GM18867 (cell line): ENCODE measurements at regions not wholly inside any gene's neighbourhood (a gene's known extent, or its start where the extent isn't known, plus 50 kb on each side); places are given as distances from the start of the nearest gene placed in this dataset.
"Not testable (repeated sequence)": the region's sequence is repeated elsewhere in the genome, so short reads cannot be mapped to it uniquely, and the experiment has no call there.

ENCODE experiments used
- ATAC-seq: cut with Tn5 transposase; IDR thresholded peaks from one replicate; pipeline ENCODE4 v1.9.1; 2021; ENCODE audit warnings: mild to moderate bottlenecking, moderate library complexity; ENCODE audit not compliant: unreplicated experiment

DNA sequence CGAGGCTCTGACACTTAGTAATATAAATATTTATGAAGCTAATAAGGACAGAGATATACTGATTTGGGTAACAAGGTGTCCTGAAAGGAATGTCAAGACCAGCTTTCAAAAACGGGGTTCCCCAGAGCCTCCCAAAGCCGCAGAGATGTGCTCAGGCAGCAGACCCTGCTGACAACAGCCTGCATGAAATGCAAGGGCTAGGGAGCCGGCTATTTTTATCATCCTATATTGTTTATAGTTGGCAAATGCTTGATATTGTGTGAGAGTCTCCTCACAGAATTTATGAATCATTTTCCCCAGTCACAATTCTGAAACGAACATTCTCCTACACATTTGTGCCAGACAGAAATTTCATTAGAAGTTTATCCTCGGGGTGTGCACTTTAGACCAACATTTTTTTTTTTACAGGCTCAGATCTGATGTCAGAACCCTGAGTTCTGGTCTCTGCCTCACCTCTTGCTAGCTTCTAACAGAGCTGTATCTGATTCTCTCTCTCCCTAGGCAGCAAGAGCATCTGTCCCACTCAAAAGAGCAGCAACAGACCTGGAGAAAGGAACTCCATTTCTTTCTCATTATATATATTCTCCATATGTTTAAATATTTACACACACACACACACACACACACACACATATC lies 302.3 kb upstream of the PLD5 start:
- ATAC-seq = no peak

DNA sequence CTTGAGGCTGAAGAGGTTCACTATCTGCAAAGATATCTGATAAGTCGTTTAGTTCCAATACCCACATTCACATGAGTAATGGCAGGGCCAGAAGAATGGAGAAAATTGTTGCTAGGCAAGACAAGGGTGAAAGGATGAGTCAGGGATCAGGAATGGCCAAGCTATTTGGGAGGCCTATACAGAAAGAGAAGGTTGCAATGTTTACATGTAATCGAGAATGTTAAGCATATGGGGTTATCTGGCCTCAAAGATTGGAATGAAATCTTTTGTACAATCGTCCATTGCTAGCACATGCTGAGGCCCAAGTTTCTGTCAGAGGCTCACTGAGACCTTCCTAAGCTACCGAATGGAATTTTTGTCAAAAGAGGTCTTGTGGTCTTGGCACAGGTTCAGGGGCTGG lies 299.9 kb upstream of the PLD5 start:
- no peak for ATAC-seq

DNA sequence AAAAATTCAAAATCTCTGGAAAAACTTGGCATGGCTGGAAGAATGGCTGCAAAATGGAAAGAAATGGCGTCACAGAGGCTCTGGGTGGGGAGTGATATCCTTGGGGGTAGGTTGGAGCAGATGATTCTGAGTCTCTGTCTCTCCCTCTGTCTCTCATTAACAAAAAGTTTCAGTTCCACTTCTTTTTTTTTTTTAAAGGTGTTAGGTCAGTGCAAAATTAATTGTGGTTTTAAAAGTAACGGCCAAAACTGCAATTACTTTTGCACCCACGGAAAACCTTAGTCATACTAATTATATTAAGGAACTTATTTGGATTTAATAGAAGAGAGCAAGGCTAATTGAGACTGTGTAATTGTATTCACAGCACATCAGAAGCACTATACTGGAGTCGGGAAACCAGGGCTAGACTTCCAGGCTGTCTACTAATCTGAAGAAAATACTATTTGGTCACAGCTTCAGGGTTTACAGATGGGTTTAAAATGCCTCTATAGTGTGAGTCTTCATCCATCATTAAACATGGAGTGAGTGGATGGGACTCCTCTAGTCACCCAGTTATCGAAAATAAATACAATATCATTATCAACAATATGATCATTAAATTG lies 289.1 kb upstream of the PLD5 start:
- ATAC-seq = peak; percentile 97

DNA sequence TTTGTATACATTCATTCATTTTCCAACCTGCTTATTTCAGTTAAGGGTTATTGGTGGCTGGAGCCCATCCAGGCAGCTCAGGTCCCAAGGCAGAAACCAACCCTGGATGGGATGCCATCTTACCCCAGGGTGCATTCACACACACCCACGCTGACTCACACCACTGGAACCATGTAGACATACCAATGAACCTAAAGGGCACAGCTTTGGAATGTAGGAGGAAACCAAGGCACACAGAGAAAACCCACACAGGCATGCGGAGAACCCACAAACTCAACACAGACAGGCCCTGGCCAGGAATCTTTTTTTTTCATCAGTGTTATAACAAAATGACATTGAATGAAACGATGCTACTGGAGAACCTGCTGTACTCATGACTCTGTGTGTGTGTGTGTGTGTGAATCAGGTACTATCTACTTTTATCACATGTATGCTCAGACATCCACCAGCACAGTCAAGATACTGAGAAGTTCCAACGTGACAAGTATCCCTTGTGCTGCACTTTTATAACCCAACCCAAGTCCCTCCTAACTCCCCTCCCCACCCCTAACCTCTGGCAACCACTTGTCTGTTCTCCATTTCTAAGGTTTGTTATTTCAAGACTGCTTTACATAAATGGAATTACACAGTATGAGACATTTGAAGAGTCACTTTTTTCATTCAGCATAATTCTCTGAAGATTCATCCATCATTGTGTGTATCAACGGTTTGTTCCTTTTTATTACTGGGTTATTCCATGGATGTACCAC lies 286.8 kb upstream of the PLD5 start:
- no peak for ATAC-seq

DNA sequence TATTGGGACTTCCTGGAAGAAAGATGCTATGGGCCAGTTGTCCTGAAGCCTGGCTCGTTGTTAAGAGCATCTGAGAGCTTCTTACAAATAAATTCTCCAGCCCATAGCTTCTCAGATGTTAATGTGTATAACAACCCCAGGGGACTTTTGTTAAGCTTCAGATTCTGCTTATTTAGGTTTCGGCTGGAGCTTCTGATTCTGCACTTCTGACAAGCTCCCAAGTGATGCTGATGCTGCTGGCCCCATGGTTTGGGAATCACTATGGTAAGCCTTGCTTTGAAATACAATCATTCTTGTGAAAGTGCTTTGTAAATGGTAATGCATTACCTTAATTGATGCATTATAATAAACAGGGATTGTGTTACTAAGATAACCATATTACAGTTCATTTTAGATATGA lies 281.8 kb upstream of the PLD5 start:
- no peak for ATAC-seq

DNA sequence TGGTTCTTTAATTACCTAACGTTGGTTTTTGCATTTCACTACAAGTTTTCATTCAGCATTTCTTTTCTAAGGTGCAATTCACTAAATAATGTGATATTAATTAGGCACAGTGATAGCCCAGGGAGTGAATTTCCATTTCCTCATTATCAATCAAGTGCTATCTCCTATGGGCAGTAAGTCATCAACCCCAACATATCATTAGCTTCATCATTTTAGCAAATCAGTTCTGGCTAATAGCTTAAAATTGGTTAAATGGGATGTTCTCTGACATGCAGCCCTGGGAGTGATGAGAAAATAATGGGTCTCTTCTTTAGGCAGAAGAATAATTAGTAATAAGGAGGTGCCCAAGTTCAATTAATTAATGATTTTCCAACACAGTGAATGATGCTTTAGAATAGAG lies 280.9 kb upstream of the PLD5 start:
- ATAC-seq = not testable (repeated sequence)

DNA sequence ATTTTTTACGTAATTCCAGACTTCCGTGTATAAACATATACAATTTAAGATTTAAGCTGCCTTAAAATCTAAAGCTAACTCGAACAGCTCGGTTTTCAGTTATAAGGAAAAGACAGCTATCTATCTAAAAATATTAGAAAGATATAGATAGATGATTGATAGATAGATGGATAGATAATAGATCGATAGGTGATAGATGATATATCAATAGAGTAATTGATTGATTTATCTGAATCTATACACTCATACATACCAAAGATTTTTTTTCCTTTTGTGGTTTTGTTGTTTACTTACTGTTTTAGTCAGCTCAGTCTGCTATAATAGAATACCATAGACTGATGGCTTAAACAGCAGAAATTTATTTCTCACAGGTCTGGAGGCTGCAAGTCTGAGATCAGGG lies 278.5 kb upstream of the PLD5 start:
- no peak for ATAC-seq

DNA sequence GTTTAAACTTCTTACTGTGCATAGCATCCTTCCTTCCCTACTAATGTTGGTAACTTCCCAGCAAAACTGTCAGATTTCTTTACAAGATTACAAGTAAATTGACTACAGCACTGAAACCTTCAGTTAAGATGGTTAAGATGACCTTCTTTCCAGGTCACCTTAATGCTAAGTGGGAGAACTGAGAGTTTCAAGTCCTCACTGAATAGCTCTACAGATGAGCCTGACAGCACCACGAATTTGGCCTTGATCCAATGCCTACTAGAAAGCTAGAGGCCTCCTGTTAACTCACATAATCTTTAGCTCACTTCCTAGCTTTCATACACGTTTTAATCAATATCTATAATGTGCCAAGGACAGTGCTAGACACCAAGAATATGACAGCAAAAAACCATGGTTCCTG lies 276.0 kb upstream of the PLD5 start:
- ATAC-seq = peak; percentile 67

DNA sequence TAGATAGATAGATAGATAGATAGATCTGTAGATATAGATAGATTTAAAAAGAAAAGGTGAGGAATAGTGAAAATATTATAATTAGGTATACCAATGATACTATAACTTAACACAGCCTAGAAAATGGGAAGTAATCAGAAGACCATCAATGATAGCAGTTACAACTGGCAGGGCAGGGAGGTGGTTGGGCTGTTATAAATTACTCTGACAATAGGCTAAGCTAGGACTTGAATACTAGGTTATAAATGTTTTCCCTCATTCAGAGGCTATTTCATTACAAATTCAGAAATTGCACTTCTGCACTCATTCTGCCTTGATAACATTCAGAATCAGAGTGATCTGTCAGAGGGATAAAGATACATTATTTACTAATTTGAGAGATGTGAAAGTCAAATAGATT lies 273.4 kb upstream of the PLD5 start:
- ATAC-seq = no peak

DNA sequence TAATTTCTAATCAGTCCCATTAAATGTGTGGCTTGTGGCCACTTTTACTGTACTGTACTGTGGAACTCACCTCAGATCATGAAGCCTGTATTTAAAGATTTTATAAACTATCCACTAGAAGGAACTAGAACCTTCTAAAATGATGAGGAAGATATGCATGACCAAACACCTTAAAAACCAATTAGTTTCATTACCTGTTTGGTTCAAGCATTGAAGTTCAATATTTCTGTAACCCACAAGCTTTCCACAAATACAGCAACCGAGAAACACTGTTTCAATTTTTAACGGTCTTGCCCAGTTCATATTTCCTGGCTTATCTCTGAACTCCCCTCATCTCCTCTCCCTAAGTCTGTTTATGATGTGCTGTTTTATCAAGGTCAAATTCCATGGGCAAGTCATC lies 264.3 kb upstream of the PLD5 start:
- peak; percentile 93 for ATAC-seq

DNA sequence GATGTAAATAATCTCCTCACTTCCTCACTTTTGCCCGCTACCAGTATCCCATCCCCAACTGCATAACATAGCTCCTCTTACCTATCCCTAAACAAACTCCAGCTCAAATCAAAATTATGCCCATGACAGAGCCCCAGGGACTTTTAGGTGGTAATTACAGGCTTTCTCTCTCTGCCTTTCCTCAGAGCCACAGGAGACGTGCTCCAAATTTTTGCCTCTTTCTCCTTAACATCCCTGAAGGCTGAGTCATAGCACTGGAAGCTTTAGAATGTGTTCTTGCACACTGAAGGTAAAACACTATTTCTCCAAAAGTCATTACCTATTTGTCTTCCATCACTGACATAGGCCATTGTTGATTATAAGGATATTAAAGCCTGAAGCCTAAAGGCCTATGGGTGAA lies 263.5 kb upstream of the PLD5 start:
- no peak for ATAC-seq

DNA sequence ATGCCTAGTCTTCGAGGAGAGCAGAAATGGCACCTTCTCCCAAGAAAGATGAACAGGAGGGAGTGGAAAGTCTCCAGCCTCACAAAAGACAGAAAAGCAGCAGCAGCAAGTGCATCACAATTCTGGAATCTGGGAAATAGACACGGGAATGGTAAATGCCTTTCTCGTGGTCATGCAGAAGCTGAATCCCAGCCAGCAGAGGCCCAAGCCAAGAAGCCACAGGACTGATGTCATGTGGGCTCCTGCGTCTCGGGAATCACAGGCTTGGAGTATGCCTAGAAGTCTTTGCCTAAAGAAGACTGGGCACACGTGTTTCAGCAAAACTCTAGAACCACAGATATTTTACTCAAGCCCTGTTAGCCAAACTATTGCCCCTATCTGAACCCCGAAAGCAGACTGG lies 260.3 kb upstream of the PLD5 start:
- ATAC-seq = no peak

DNA sequence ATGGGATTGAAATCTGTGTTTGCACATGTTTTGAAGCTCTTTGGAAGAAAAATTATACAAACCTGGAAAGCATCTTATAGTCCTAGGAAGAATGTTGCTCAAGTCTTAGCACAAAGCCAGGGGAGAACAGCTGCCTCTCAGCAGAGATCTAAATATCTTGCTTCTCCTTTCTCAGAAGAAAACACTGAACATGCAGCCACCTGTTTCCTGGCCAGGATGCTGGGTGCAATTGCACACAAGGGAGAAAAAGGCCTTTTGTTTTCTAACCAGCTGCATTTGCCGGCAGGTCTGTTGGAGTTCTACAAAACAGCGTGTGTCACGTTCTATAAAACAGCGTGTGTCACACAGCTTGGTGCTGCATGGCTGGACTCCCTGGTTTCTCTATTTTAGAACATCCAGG lies 259.6 kb upstream of the PLD5 start:
- ATAC-seq = peak; percentile 59

DNA sequence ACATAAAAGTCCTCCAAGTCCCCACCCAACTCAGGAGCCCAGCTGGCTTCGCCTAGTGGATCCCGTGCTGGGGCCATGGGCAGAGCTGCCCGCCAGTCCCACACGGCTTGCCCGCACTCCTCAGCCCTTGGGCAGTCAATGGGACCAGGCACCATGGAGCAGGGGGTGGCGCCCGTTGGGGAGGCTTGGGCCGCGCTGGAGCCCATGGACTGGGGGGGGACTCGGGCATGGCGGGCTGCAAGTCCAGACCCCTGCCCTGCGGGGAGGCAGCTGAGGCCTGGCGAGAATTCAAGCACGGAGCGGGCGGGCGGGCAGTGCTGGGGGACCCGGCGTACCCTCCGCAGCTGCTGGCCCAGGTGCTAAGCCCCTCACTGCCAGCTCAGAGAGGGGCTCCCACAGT lies 249.8 kb upstream of the PLD5 start:
- ATAC-seq = no peak

DNA sequence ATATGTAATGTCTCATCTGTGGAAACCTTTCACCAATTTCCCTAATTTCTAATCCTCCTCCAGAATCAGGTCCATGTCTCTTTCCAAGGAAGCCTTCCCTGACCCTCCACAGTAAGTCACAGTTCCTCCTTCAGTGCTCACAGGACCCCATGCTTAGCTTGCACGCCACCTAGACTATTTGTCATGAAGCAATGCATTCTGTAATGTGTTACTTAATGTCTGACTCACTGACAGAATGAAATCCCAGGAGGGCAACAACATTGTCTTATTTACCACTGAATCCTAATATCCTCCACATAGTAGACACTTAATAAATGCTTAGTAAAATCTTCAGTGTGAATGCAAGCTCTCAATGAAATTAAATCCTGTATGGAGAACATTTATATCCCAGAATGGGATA lies 245.9 kb upstream of the PLD5 start:
- ATAC-seq = no peak

DNA sequence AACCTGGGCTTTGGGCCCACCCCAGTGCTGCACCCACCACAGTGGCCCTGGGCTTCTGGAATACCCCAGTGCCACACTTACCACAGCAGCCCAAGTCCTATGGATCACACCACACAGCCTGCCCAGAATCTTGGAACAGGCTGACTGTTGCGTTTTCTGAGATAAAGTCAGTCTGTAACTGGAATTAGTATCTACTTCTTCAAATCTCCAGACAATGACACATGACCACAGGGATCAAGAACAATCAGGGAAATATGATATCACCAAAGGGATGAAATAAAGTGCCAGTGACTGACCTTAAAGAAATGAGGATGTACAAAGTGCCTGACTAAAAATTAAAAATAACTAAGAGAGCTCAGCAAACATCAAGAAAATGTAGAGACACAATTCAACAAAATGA lies 239.7 kb upstream of the PLD5 start:
- no peak for ATAC-seq

DNA sequence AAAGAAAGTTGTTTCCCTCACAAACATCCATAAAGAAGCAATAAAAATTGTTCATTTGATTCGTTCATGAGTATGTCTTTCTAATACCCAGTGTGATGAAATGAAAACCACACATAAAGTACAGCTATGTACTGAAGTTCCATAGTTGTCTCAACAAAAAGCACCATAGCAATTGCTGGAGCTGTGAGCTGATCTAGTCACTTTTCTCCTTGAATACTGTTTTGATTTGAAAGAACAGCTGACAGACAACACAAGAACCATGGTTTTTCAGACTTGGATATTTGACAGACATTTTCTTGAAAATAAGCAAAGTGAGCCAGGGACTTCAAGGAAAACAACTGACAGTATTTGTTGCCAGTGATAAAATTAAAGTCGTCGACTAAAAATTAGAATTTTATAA lies 237.1 kb upstream of the PLD5 start:
- ATAC-seq = no peak

DNA sequence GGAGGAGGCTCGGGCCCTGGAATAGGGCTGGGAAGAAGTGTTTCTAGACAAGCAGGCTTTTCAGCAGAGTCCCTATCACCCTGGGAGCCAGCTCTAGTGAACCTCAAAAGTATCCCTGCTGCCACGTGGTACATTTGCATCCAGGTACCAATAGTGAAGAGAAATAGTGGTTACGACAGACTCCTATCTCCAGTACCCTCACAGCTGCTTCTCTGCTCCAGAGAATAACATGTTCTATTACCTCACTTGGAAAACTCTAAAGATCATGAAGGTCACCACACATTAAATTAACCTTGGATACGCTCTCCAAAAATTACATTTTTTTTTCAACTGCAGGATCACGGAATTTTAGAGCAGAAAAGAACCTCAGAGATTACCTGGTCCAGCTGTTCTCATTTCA lies 230.4 kb upstream of the PLD5 start:
- ATAC-seq = no peak

DNA sequence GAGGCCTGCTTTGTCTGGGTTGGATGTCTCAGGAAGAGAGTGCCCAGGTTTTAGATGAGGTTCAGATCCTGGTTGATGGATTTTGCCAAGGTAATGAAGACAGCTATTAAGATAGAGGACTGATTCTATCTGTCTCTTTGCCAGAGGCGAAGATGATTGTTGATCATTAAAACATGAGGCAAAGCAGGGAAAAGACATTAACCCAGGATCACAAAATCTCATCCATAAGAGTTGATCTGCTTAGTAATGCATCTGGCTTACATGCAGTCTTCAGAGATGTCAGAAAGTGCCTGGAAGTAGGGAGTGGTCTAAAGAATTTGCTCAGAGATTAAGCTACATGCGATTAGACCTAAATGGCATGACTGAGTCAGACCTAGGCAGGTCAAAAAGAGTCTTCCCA lies 229.6 kb upstream of the PLD5 start:
- ATAC-seq = no peak

DNA sequence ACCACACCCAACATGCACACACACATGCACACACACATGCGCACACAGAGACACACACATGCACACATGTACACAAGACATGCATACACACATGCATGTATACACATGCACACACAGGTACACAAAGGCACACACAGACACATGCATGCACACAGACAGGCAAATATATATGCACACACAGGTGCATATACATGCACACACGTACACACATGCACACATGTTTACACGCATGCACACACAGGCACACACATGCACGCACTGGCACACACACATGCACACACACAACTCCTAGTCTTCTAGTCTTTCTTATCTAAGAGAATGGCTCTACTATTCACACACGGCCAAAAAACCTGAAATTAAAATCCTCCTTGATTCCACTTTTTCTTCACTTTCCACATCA lies 222.7 kb upstream of the PLD5 start:
- ATAC-seq = no peak

DNA sequence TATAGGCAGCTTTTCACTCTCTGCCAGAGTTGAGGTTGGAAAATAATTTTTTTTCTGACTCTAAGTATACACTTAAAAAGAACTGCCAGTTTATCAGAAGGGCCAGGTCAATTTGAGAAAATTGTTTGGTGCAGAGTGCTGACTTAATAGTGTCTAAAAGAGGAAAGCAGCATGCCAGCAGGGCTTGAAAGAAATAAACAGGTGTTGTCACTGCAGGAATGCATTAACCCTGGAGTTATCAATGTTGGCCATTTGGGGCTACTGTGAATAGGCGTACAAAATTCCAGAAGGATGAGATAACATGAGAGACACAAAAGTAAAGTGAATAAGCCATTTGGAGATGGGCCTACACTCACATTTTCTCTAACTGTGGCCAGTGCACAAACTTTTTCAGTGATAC lies 220.6 kb upstream of the PLD5 start:
- ATAC-seq = no peak

DNA sequence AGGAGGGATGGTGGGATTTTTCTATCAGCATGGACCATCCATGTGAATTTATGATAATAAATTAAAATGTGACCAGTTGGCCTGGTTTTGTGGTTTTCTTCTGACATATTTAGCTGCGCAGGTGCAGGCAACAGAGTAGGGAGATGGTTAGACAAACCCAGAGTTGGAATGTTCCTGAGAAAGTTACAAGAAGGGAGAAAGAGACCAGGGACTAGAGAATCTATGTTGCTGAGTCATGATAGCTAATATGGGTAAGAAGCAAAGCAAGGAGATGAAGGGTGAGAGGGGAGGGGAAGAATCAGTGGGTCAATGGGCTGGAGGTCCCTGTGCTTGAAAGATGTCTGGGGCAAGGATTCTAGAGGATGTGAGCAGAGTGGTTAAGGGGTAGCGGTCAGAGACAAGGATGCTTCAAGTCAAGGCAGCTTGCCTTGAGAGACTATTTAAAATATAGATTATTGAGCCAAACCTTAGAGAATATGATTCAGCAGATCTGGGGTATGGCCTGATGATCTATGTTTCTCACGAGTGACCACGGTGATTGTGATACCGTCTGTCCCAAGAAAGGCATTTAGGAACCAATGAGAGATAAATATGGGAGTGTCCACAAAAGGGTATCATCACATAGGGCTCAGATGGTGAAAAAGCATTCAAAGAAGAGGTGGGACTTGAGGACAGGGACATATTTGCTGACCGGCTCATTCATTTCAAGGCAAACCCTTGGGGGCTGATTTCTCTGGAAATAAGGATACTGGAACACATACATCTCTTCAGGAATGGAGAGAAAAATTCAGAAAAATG lies 219.7 kb upstream of the PLD5 start:
- no peak for ATAC-seq
